ENCODE measurements at regions not wholly inside any gene's neighbourhood (a gene's known extent, or its start where the extent isn't known, plus 50 kb on each side); places are given as distances from the start of the nearest gene placed in this dataset.

- no peak for DNase-seq
These were observed 618.1 kb downstream of the ZNF385D start for GRCh38 chr3:21132896-21133295.

- DNase-seq: no peak
These were observed 630.2 kb downstream of the ZNF385D start for GRCh38 chr3:21120826-21121225.

GRCh38 chr3:21117370-21117769 is 633.6 kb downstream of the ZNF385D start:
- no peak for DNase-seq

GRCh38 chr3:21109056-21109455 is 642.0 kb downstream of the ZNF385D start:
- DNase-seq: no peak

- DNase-seq: no peak
These were observed 645.2 kb downstream of the ZNF385D start for GRCh38 chr3:21105784-21106183.

DNA sequence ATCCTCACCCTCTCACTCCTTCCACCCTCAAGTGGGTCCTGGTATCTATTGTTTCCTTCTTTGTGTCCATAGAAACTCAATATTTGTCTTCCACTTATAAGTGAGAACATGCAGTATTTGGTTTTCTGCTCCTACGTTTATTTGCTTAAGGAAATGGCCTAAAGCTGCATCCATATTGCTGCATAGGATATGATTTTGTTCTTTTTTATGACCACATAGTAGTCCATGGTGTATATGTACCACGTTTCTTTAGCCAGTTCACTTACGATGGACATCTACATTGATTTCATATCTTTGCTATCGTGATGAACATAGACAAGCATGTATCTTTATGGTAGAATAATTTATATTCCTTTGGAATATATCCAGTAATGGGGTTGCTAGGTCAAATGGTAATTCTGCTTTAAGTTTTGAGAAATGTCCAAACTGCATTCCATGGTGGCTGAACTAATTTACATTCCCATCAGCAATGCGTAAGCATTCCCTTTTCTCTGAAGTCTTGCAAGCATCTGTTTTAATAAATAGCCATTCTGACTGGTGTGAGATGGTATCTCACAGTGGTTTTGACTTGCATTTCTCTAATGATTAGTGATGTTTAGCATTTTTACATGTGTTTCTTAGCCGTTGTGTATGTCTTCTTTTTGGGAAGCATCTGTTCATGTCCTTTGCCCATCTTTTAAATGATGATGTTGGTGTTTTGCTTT is 650.2 kb downstream of the ZNF385D start:
- DNase-seq: no peak

DNA sequence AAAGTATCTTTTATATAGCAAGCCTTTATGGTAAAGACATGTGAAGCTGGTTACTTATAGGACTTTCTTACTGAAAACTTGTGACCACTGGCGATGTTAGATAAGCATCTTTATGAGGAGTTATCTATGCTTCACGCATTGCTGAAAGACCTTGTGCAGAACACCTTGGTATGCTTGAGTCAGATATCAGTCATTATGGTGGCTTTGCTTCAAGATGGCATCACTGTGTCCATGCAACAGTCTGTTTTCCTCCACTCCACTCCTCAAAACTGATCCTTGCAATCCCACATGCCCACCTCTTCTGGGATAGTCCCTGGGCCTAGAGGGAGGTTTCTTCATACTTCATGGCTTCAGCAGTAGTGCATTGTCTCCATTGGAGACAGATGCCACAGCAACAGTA is 656.3 kb downstream of the ZNF385D start:
- DNase-seq: no peak

DNA sequence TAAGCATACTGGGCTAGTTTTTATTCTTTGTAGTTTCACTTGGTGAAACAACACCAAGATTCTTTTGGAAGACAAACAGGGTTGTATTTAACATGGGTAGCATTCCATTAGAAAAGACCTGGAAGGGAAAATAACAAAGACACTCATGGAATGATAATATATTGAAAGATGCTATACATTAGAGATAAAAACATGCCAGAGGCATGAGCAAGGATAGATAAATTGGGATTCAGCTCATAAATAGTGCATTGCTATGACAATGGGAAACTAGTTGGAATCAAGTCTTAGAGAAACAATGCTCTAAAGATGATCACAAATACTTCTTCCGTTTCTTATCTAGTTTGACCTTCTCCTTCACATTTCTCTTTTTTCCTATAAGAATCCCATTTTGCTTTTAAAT is 677.4 kb downstream of the ZNF385D start:
- no peak for DNase-seq

- no peak for DNase-seq
These were observed 683.8 kb downstream of the ZNF385D start for GRCh38 chr3:21067031-21067813.

GRCh38 chr3:21062831-21063294 is 688.1 kb downstream of the ZNF385D start:
- DNase-seq: no peak

GRCh38 chr3:21059404-21059803 is 691.6 kb downstream of the ZNF385D start:
- DNase-seq: no peak

GRCh38 chr3:21056293-21056692 is 694.7 kb downstream of the ZNF385D start:
- no peak for DNase-seq

GRCh38 chr3:21055015-21055414 is 696.0 kb downstream of the ZNF385D start:
- no peak for DNase-seq

GRCh38 chr3:21054064-21054463 is 696.9 kb downstream of the ZNF385D start:
- DNase-seq: no peak

GRCh38 chr3:21049334-21050062 is 701.5 kb downstream of the ZNF385D start:
- no peak for DNase-seq

DNA sequence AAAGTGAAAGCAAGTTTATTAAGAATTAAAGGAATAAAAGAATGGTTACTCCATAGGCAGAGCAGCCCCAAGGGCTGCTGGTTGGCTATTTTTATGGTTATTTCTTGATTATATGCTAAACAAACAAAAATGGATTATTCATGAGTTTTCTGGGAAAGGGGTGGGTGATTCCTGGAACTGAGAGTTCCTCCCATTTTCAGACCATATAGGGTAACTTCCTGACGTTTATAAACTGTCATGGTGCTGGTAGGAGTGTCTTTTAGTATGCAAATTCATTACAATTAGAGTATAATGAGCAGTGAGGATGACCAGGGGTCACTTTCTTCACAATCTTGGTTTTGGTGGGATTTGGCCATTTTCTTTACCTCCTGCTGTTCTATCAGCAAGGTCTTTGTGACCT is 707.9 kb downstream of the ZNF385D start:
- DNase-seq: no peak

DNA sequence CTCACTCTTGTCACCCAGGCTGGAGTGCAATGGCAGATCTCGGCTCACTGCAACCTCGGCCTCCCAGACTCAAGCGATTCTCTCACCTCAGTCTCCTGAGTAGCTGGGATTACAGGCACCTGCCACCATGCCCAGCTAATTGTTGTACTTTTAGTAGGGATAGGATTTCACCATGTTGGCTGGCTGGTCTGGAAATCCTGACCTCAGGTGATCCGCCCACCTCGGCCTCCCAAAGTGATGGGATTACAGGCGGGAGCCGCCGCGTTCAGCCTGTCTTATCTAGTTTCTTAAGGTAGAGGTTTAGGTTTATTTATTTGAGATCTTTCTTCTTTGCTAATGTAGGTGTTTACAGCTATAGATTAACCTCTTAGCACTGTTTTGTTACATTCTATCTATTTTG is 708.8 kb downstream of the ZNF385D start:
- no peak for DNase-seq

DNA sequence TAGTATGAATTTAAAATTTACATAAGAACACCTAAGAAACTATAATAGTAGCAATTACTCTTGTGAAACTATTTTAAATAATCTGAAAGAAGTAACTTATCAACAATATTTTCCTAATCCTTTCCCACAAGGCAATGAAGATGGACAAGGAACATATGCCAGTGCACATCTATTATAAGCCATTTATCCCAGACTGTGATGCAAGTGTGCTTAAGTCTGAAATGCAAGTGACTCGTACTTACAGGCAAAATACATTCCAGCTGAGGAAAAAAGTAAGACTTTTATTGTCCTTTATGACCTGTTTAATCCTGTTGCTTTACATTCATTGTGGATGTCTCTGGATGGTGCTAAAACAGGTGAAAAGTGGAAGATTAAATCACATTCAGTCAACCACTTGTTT is 709.4 kb downstream of the ZNF385D start:
- no peak for DNase-seq

GRCh38 chr3:21036888-21037287 is 714.1 kb downstream of the ZNF385D start:
- no peak for DNase-seq

- no peak for DNase-seq
These were observed 722.6 kb downstream of the ZNF385D start for GRCh38 chr3:21028412-21028811.

DNA sequence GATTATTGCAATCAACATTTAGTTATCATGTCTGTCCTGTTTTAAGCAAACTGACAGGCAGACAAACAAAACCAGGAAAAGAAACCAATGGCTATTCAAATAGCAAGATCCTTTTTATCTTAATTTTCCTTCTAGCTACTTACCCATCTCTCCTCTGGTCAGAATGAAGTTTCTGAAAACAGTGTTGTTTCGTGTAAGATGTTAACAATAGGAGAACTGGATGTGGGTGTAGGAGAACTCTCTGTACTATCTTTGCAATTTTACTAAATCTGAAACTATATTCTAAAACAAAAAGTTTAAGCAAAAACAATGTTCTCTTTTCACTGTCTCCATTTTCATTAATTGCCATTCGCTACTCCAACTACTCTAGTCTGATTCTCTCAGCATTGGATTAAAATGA is 726.4 kb downstream of the ZNF385D start:
- DNase-seq: no peak

DNA sequence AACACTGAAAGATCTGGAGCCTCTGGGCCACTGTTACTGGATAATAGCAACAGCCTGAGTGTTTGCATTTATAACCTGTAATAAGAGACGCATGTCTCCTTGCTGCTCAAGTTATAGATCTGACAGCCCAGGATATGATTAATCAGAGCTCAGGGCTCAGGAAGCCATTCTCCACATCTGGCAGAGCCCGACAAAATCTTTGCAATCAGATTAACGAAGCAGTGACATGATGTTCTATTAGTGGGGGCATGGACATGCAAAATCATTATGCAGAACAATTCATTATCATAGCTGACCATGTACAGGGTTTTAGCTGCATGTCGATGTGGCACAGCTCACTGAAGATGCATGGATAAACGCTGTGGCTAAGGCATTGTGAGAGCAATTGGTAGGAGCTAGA is 730.3 kb downstream of the ZNF385D start:
- no peak for DNase-seq

- no peak for DNase-seq
These were observed 731.0 kb downstream of the ZNF385D start for GRCh38 chr3:21020043-21020442.
